NCI-H2196 treated with DMSO at 0.1 percent for 48 hours (cell line): ENCODE measurements at regions not wholly inside any gene's neighbourhood (a gene's known extent, or its start where the extent isn't known, plus 50 kb on each side); places are given as distances from the start of the nearest gene placed in this dataset.
"Not testable (repeated sequence)": the region's sequence is repeated elsewhere in the genome, so short reads cannot be mapped to it uniquely, and the experiment has no call there.

Experiments used
- DNase-seq: peaks from one replicate; lab custom pipeline; 2025; ENCODE audit not compliant: unreplicated experiment; lab: John Stamatoyannopoulos, UW

GRCh38 chr5:7073666-7074065 lies 322.3 kb upstream of the ADCY2 start:
- DNase-seq, result no peak

- DNase-seq, result no peak
These were observed 321.8 kb upstream of the ADCY2 start for GRCh38 chr5:7074176-7074575.

- DNase-seq, result no peak
These were observed 320.5 kb upstream of the ADCY2 start for GRCh38 chr5:7075470-7075869.

- DNase-seq, result no peak
These were observed 317.8 kb upstream of the ADCY2 start for GRCh38 chr5:7078101-7078500.

DNA sequence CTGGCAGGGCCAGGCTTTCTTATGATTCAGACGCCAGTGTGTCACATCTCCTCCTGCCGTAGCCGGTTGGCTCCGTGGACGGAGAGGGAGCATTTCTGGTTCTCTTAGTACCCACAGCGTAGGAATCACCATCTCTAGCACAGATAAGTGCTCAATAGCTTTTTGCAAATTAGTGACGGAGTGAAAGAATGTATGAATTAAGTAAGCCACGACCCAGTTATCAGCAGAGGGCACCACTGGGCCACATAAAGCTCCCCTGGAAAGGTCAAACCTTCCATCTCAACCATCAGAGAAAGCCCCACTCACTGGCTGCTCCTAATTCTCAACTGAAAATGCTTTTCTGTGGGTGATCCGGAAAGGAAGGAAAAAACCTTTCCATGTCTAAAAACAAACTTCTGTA lies 317.0 kb upstream of the ADCY2 start:
- no peak for DNase-seq

DNA sequence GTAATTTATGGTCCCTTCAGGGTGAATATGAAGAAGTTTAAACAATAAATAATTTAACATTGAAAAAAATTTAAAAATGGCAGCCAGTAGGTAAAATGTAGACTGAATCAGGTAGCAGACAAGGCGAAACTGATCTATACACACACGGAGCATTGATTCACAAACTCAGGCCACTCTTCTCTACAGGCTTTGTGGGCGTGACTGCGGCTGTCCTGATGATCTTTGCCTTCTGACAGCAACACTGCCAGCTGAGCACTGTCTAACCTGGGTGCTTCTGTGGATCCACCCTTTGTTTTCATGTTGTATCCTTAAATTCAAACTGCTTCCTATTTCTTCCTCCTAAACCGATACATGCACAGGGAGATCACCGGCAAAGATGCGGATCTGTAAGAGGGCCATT lies 315.4 kb upstream of the ADCY2 start:
- DNase-seq, result no peak

DNA sequence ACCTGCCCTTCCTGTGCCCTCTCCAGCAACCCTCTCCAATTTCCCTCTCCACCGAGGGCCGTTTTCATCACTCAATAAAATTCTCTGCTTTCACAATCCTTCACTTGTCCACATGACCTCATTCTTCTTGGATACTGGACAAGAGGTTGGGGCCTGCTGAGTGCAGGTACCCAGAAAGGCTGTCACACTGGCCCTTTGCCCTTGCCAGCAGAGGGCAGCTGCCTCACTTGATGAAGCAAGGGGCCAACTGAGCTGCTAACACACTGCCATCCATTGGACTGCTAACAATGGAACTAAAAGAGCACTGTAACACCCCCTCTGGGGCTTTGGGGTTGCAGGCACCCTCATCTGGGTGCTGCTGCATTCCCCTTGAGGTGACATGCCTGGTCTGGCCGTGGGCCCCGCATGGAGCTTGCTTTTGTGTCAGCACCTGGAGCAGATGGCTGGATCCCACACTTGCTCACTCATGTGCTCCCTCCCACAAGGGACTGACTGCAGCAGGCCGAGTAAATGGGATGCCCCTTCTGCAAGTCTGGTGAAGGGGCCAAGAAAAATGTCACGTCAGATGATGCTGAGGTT lies 308.1 kb upstream of the ADCY2 start:
- DNase-seq, result no peak

DNA sequence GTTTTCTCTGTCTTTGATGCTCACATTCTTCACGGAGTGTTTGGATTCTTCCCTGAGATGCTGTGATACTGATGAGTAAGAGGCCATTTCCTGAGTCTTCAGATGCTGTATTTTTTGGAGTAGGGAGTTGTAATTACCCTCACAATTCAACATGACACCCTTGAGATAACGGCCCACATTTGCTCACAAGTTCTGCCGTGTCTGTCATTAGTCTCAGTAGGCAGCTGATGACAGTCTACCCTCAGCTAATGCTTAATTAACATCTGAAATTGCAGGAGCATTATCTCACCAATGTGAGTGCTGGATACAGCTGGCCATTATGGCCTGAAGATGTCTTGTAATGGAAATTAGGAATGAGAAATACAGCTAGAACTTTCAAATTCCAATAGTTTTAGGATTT lies 307.1 kb upstream of the ADCY2 start:
- no peak for DNase-seq

DNA sequence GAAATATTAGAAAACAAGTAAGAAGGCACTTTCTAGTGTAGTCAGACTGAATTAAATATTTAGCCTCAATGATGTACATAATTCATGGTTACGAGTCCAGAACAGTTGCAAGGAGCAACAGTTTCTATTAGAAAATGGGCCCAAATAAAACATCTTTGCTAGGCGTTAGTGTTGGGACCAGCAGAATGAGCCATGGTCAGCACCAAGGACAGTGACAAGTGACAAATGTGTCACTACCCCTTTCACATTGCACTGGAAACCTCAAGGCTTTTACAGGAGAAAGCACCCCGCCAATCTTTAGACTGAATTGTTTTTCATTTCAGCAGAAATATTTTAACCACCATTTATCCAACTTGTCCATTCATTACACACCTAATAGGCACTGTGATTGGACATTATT lies 301.3 kb upstream of the ADCY2 start:
- no peak for DNase-seq

DNA sequence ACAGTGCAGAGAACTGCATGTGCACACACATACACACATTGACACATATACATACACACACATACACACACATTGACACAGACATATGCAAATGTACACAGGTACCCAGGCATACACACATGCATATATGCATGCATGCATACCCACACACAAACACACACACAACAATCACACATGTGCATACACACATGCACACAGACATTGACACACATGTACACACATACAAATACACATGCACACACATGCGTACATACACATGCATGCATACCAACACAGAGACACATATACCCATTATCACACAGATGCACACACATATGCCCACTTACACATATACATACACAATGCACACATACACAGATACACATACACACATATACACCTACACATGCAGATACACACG lies 299.6 kb upstream of the ADCY2 start:
- DNase-seq, result no peak

- DNase-seq, result no peak
These were observed 290.6 kb upstream of the ADCY2 start for GRCh38 chr5:7105358-7105757.

- DNase-seq, result no peak
These were observed 278.0 kb upstream of the ADCY2 start for GRCh38 chr5:7117961-7118360.

DNA sequence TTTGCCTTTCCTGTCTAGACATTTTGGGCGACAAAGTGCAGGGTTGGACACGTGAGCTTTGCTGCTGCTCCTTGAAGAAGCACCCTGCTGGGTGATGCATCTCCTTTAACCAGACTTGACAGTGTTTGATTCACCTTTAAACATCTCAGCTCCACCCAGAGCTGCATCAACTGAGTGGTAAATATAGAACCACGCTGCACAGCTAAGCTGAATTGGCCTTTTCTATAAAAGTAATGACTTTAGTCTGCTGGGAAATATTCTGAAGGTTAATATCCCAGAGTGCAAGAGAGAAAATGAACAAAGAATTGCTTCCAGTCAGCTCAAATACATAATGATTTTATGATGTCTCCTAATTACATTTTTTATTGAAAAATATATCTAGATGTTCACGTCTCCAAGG lies 264.3 kb upstream of the ADCY2 start:
- DNase-seq, result no peak

GRCh38 chr5:7146886-7147285 lies 249.1 kb upstream of the ADCY2 start:
- DNase-seq, result no peak

- no peak for DNase-seq
These were observed 238.9 kb upstream of the ADCY2 start for GRCh38 chr5:7157083-7157482.

DNA sequence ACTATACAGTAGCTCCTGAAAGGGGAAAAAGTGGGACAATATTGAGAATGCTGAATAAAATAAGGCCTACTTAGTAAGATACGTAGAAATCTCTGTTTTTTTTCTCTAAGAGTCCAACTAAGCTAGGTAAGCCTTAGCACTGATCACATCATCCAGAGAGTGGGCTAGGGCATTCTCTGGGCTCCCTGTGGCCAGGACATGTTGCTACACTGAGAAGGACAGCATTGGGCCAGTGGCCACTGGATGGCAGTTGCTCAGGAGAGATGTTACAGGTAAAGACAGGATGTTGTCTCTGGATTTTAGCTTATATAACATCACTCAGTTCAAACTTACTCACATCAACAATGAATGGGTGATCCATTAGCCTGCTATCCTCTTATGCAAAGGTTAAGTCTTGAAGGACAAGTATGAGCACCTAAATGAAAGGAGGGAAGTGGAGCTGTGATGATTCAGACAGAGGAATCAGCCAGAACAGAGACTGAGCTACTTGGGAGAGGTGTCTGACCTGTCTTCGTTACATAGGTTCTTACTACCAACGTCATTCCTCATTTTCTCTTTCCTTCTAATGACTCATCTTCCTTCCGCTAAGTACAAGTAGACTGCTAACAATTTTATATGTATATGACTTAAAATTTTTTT lies 226.6 kb upstream of the ADCY2 start:
- DNase-seq, result no peak

DNA sequence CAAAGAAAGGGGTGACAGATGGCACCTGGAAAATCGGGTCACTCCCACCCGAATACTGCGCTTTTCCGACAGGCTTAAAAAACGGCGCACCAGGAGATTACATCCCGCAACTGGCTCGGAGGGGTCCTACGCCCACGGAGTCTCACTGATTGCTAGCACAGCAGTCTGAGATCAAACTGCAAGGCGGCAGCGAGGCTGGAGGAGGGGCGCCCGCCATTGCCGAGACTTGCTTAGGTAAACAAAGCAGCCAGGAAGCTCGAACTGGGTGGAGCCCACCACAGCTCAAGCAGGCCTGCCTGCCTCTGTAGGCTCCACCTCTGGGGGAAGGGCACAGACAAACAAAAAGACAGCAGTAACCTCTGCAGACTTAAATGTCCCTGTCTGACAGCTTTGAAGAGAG lies 225.2 kb upstream of the ADCY2 start:
- not testable (repeated sequence) for DNase-seq

DNA sequence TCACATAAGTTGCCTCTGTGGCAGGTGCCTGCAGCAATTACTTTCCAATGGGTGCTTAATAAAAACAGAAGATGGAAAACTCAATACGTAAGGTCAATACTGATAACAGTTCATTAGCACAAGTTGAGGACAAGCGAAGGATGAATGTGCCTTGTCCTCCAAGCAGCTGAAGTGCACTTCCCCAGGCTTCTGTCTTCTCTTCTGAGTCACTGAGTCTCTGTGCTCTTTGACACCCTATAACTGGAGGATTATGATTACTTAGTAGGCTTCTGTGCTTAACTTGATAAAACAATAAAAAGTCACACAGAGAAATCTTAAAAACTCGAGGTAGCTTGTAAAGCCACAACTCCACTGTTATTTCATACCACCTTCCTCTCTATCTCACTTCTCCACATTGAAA lies 216.6 kb upstream of the ADCY2 start:
- DNase-seq, result no peak

DNA sequence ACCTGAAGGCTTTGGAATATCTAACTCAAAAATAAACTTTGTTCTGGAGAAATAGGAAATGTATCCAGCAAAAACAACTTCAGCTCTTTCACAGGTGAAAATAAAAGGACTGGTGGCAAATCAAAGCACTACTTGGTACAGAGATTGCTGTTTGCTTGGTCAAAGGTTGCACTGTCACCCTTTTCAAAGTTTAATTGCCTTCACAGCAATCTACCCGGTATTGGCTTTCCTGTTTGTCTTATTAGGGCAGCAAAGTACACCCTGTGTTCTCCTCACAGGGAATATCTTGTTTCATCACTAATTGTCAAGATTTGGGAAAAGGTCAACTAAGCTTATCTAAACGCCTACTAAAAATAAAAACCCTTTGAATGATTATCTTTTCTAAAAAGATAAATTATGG lies 214.1 kb upstream of the ADCY2 start:
- no peak for DNase-seq

- no peak for DNase-seq
These were observed 210.2 kb upstream of the ADCY2 start for GRCh38 chr5:7185742-7186141.

DNA sequence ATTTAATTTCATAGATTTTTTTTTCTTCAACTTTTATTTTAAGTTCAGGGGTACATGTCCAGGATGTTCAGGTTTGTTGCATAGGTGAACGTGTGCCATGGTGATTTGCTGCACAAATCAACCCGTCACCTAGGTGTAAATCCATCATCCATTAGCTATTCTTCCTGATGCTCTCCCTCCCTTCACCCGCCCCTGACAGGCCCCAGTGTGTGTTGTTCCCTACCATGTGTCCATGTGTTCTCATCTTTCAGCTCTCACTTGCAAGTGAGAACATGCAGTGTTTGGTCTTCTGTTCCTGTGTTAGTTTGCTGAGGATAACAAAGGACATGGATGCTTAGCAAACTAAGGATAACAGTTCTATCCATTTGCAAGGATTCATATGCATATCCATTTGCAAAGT lies 209.1 kb upstream of the ADCY2 start:
- no peak for DNase-seq

- no peak for DNase-seq
These were observed 205.2 kb upstream of the ADCY2 start for GRCh38 chr5:7190712-7191250.

DNA sequence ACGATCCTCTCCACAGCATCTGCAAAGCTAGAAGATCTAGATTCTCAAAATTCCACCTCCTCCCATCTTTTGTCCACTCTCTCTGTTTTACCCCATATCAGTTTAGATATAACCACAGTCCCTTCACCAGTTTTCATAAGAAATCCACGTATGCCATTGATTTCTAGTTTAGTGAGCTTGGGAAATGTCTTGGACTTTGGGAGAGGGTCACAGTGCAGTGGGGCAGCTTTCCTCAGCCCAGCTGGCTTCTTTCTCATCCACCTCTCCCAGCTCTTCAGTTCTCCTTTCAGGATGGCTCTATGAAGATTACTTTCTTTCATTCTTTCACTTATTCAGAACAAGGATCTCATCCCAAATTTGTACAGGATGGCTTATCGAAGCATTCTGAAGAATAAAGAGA lies 203.9 kb upstream of the ADCY2 start:
- no peak for DNase-seq
